ENCODE measurements at regions not wholly inside any gene's neighbourhood (a gene's known extent, or its start where the extent isn't known, plus 50 kb on each side); places are given as distances from the start of the nearest gene placed in this dataset.

- TF ChIP-seq ZNF274 (IDR thresholded peaks at IDR 0.05; ENCODE audit: low read depth, low read length), result no peak
- TF ChIP-seq SUZ12 (IDR thresholded peaks at IDR 0.05; ENCODE audit: extremely low read depth, insufficient read depth, insufficient read length), result no peak
- no peak for TF ChIP-seq YY1 (IDR thresholded peaks at IDR 0.05; ENCODE audit: insufficient read depth, insufficient read length)
Measured at GRCh38 chr1:117710710-117711109, 104.9 kb downstream of the TENT5C start.
